Endodermal cell (in vitro differentiated cells): ENCODE measurements at regions not wholly inside any gene's neighbourhood (a gene's known extent, or its start where the extent isn't known, plus 50 kb on each side); places are given as distances from the start of the nearest gene placed in this dataset.

ENCODE experiments used
- DNase-seq: peaks from one replicate; pipeline ENCODE4 v3.0.0-alpha.2; 2017
- H3K27ac ChIP-seq: 2 replicates; pipeline ENCODE4 v1.5.1; 2013; ENCODE audit warnings: mild to moderate bottlenecking, low read depth, low read length, moderate library complexity
- H3K27me3 ChIP-seq: 2 replicates; pipeline ENCODE4 v1.6.1; 2013; ENCODE audit warnings: mild to moderate bottlenecking, low read length, moderate library complexity; ENCODE audit not compliant: insufficient read depth, control insufficient read depth, poor library complexity, severe bottlenecking
- H3K36me3 ChIP-seq: 2 replicates; pipeline ENCODE4 v1.7.0; 2013; ENCODE audit warnings: mild to moderate bottlenecking, low read length, moderate library complexity; ENCODE audit not compliant: control insufficient read depth, insufficient read depth
- H3K4me1 ChIP-seq: one replicate; pipeline ENCODE4 v1.7.0; 2013; ENCODE audit warnings: low read length; ENCODE audit not compliant: control insufficient read depth, insufficient read depth
- H3K4me3 ChIP-seq: 2 replicates; pipeline ENCODE4 v1.5.1; 2013; ENCODE audit warnings: mild to moderate bottlenecking, low read length, moderate library complexity
- H3K9ac ChIP-seq: 2 replicates; pipeline ENCODE4 v1.6.1; 2013; ENCODE audit warnings: mild to moderate bottlenecking, low read length, moderate library complexity; ENCODE audit not compliant: poor library complexity, severe bottlenecking; ENCODE audit errors: extremely low read depth
- H3K9me3 ChIP-seq: 2 replicates; pipeline ENCODE4 v1.6.1; 2013; ENCODE audit warnings: mild to moderate bottlenecking, low read length, moderate library complexity; ENCODE audit not compliant: control insufficient read depth
- H3K27ac Mint-ChIP-seq: 2 replicates; pipeline ENCODE4 v1.8.0; 2020; ENCODE audit warnings: mixed read lengths
- H3K27me3 Mint-ChIP-seq: 2 replicates; pipeline ENCODE4 v1.8.0; 2021; ENCODE audit warnings: mild to moderate bottlenecking, mixed read lengths; ENCODE audit not compliant: insufficient read depth
- H3K36me3 Mint-ChIP-seq: 2 replicates; pipeline ENCODE4 v1.8.0; 2020; ENCODE audit warnings: low read depth, mixed read lengths
- H3K4me1 Mint-ChIP-seq: 2 replicates; pipeline ENCODE4 v1.8.0; 2020; ENCODE audit warnings: mixed read lengths
- H3K4me3 Mint-ChIP-seq: 2 replicates; pipeline ENCODE4 v1.8.0; 2020; ENCODE audit warnings: mild to moderate bottlenecking, moderate library complexity, mixed read lengths
- H3K9me3 Mint-ChIP-seq: 2 replicates; pipeline ENCODE4 v1.8.0; 2020; ENCODE audit warnings: mild to moderate bottlenecking, mixed read lengths
- CTCF ChIP-seq: fragments of 200-600 bp; sonication (generic); conservative IDR thresholded peaks from 2 replicates; pipeline ENCODE4 v1.5.0; 2021; ENCODE audit warnings: antibody characterized with exemption, mild to moderate bottlenecking
- whole genome bisulfite sequencing, 2 experiments: methylation state at CpG; one replicate each; pipeline versions ENCODE4 v1.1.5 to v1.1.7; 2013; ENCODE audit warnings: missing lambda C conversion rate in 2 of 2, mixed read lengths in 1 of 2; ENCODE audit not compliant: insufficient coverage in 1 of 2, insufficient read length in 1 of 2; 5-methylcytosine and 5-hydroxymethylcytosine counted together

GRCh38 chr5:28164568-28164967, 1126.2 kb upstream of the CDH9 start:
- H3K27ac Mint-ChIP-seq, result no peak overlapping the region
- H3K4me1 Mint-ChIP-seq, result no peaks in the 10 kb centered on the region
- H3K9me3 ChIP-seq, result no peaks in the 10 kb centered on the region
- no peaks in the 10 kb centered on the region for H3K36me3 ChIP-seq
- no peaks in the 10 kb centered on the region for H3K36me3 Mint-ChIP-seq
- no peaks in the 10 kb centered on the region for H3K27me3 ChIP-seq
- H3K27ac ChIP-seq, result no peak overlapping the region
- no peaks in the 10 kb centered on the region for H3K4me1 ChIP-seq
- no peaks in the 10 kb centered on the region for H3K9me3 Mint-ChIP-seq
- H3K4me3 ChIP-seq, result no peak overlapping the region
- no peak for TF ChIP-seq CTCF
- no peak overlapping the region for H3K9ac ChIP-seq
- DNase-seq, result no peak
- no peaks in the 10 kb centered on the region for H3K27me3 Mint-ChIP-seq
- no peak overlapping the region for H3K4me3 Mint-ChIP-seq
- WGBS, 2 experiments, result 89% methylated on average over 2 of the region's 2 CpGs; no CpG with 5 or more reads in 1 of the 2 experiments

- Mint-ChIP-seq H3K4me1 (no peaks in the 10 kb centered on the region), H3K36me3 (no peaks in the 10 kb centered on the region), H3K27ac (no peak overlapping the region), H3K27me3 (no peaks in the 10 kb centered on the region), H3K9me3 (no peaks in the 10 kb centered on the region), H3K4me3 (no peak overlapping the region)
- Histone ChIP-seq H3K27ac (no peak overlapping the region), H3K36me3 (no peaks in the 10 kb centered on the region), H3K4me3 (no peak overlapping the region), H3K4me1 (no peaks in the 10 kb centered on the region), H3K27me3 (no peaks in the 10 kb centered on the region), H3K9ac (no peak overlapping the region), H3K9me3 (no peaks in the 10 kb centered on the region)
- no peak for DNase-seq
- 95 to 97% methylated on average over 5 to 6 of the region's 6 CpGs for WGBS, 2 experiments
- TF ChIP-seq CTCF, result no peak
These were observed 1118.6 kb upstream of the CDH9 start for GRCh38 chr5:28156981-28157380.

- no peak for TF ChIP-seq CTCF
- Histone ChIP-seq H3K9me3 (no peaks in the 10 kb centered on the region), H3K27me3 (no peaks in the 10 kb centered on the region), H3K36me3 (no peaks in the 10 kb centered on the region), H3K9ac (no peak overlapping the region), H3K4me3 (no peak overlapping the region), H3K4me1 (no peaks in the 10 kb centered on the region), H3K27ac (no peak overlapping the region)
- H3K4me3 Mint-ChIP-seq, result no peak overlapping the region
- WGBS, 2 experiments, result 100% methylated on average over 1 of the region's 1 CpG; no CpG with 5 or more reads in 1 of the 2 experiments
- DNase-seq, result no peak
- H3K9me3 Mint-ChIP-seq, result no peaks in the 10 kb centered on the region
- no peaks in the 10 kb centered on the region for H3K4me1 Mint-ChIP-seq
- H3K27ac Mint-ChIP-seq, result no peak overlapping the region
- no peaks in the 10 kb centered on the region for H3K36me3 Mint-ChIP-seq
- H3K27me3 Mint-ChIP-seq, result no peaks in the 10 kb centered on the region
These were observed 1105.1 kb upstream of the CDH9 start for GRCh38 chr5:28143519-28143918.
